Endothelial cell of umbilical vein (primary cell): ENCODE measurements at regions not wholly inside any gene's neighbourhood (a gene's known extent, or its start where the extent isn't known, plus 50 kb on each side); places are given as distances from the start of the nearest gene placed in this dataset.

Source experiments
- BruUV-seq: library from RNA; stranded (reverse); fragments of 400-500 nt; replicated peaks from 2 replicates; lab custom pipeline; 2021; lab: Mats Ljungman, UMichigan
- CTCF ChIA-PET: fragments of 300-600, 350-600 bp; sonication (Branson Sonifier 250); formaldehyde crosslinking; loops from one replicate; lab custom pipeline; 2021; ENCODE audit warnings: antibody characterized with exemption, inconsistent platforms; lab: Charles Lee
- POLR2A ChIA-PET: fragments of 300-600, 350-600 bp; sonication (Branson Sonifier 250); formaldehyde crosslinking; loops from one replicate; lab custom pipeline; 2021; ENCODE audit warnings: antibody characterized with exemption, inconsistent platforms; lab: Charles Lee
- DNase-seq: peaks from one replicate; pipeline ENCODE4 v3.0.0-alpha.2; 2011; ENCODE audit warnings: low read depth, low spot score
- FAIRE-seq: peaks from 2 replicates; lab custom pipeline; 2011; peaks lifted over from hg19 to GRCh38; lab: Jason Lieb, UNC
- H2AFZ ChIP-seq: 2 replicates; pipeline ENCODE4 v1.6.0; 2012; ENCODE audit warnings: low read depth, low read length, control low read depth, inconsistent platforms
- H3K27ac ChIP-seq: 2 replicates; pipeline ENCODE4 v1.5.1; 2011; ENCODE audit warnings: low read depth, mild to moderate bottlenecking, control low read depth, low read length, moderate library complexity; ENCODE audit not compliant: insufficient read depth
- H3K27me3 ChIP-seq, 2 experiments: 2 replicates each; pipeline versions ENCODE4 v1.6.0 to v1.6.1; 2011; ENCODE audit warnings: low read length in 2 of 2, mixed read lengths in 1 of 2; ENCODE audit not compliant: control insufficient read depth in 2 of 2, insufficient read depth in 2 of 2
- H3K36me3 ChIP-seq, 2 experiments: 2 replicates in 1 of 2; 3 replicates in 1 of 2; pipeline ENCODE4 v1.5.1; 2011; ENCODE audit warnings: low read length in 2 of 2, mild to moderate bottlenecking in 1 of 2, moderate library complexity in 1 of 2; ENCODE audit not compliant: control insufficient read depth in 2 of 2, insufficient read depth in 2 of 2; ENCODE audit errors: extremely low read depth in 1 of 2
- H3K4me1 ChIP-seq: 3 replicates; pipeline ENCODE4 v1.5.1; 2011; ENCODE audit warnings: mild to moderate bottlenecking, low read length; ENCODE audit not compliant: control insufficient read depth, insufficient read depth; ENCODE audit errors: extremely low read depth
- H3K4me2 ChIP-seq: 2 replicates; pipeline ENCODE4 v1.6.1; 2011; ENCODE audit warnings: low read length, control low read depth, mixed read lengths; ENCODE audit not compliant: insufficient read depth
- H3K4me3 ChIP-seq, 3 experiments: fragments of 200-600 bp in 1 of 3; sonication (generic), shearing (Covaris generic) in 1 of 3; replicated peaks in 1 of 3; 2 replicates each; pipeline ENCODE4 v1.5.1; 2011 to 2016; ENCODE audit warnings: control low read depth in 3 of 3, low read length in 3 of 3, mild to moderate bottlenecking in 2 of 3, inconsistent platforms in 1 of 3, low read depth in 1 of 3, moderate library complexity in 1 of 3; ENCODE audit not compliant: insufficient read depth in 1 of 3
- H3K79me2 ChIP-seq: 2 replicates; pipeline ENCODE4 v1.6.0; 2012; ENCODE audit warnings: low read length, inconsistent platforms; ENCODE audit not compliant: control insufficient read depth, insufficient read depth
- H3K9ac ChIP-seq: replicated peaks from 2 replicates; pipeline ENCODE3; 2011; ENCODE audit warnings: low read length, control low read depth; ENCODE audit not compliant: insufficient read depth; ENCODE audit errors: extremely low read depth
- H3K9me1 ChIP-seq: replicated peaks from 3 replicates; pipeline ENCODE4 v1.6.0; 2011; ENCODE audit warnings: mild to moderate bottlenecking, low read length; ENCODE audit not compliant: control insufficient read depth, insufficient read depth; ENCODE audit errors: extremely low read depth
- H3K9me3 ChIP-seq: replicated peaks from 2 replicates; pipeline ENCODE4 v1.5.1; 2012; ENCODE audit warnings: low read length, inconsistent platforms; ENCODE audit not compliant: control insufficient read depth, insufficient read depth
- H4K20me1 ChIP-seq: replicated peaks from 2 replicates; pipeline ENCODE3; 2011; ENCODE audit warnings: mild to moderate bottlenecking, low read length; ENCODE audit not compliant: control insufficient read depth, insufficient read depth; ENCODE audit errors: extremely low read depth
- EZH2 ChIP-seq: IDR thresholded peaks from 2 replicates; pipeline ENCODE4 v1.6.1; 2012; ENCODE audit warnings: borderline replicate concordance, low read depth, mild to moderate bottlenecking, moderate library complexity, low read length, inconsistent platforms; ENCODE audit not compliant: severe bottlenecking
- FOS ChIP-seq: IDR thresholded peaks from 2 replicates; pipeline ENCODE4 v1.6.1; 2011; ENCODE audit warnings: mild to moderate bottlenecking, low read length, moderate library complexity, borderline replicate concordance; ENCODE audit not compliant: insufficient read depth
- GATA2 ChIP-seq: IDR thresholded peaks from 2 replicates; pipeline ENCODE4 v1.7.0; 2011; ENCODE audit warnings: low read depth, mild to moderate bottlenecking, moderate library complexity, mixed read lengths, low read length; ENCODE audit not compliant: insufficient read length, insufficient read depth
- JUN ChIP-seq: IDR thresholded peaks from 2 replicates; pipeline ENCODE4 v1.6.1; 2011; ENCODE audit warnings: borderline replicate concordance, low read depth; ENCODE audit not compliant: insufficient read length, insufficient read depth
- MYC ChIP-seq: IDR thresholded peaks from one replicate; pipeline ENCODE4 v1.6.1; 2011; ENCODE audit warnings: mild to moderate bottlenecking, low read depth, low read length
- POLR2A ChIP-seq: IDR thresholded peaks from 2 replicates; pipeline ENCODE4 v1.6.1; 2012; ENCODE audit warnings: low read depth, mild to moderate bottlenecking, control low read depth, low read length
- POLR2AphosphoS5 ChIP-seq: IDR thresholded peaks from 2 replicates; pipeline ENCODE4 v1.6.1; 2012; ENCODE audit warnings: low read depth, mild to moderate bottlenecking, control low read depth, low read length, moderate library complexity; ENCODE audit not compliant: insufficient read depth
- dilution Hi-C: fragments of 300-500 bp; cut with MboI; formaldehyde crosslinking; loops from one replicate; pipeline ENCODE4 v1.15.0; 2019; ENCODE audit warnings: low sequenced_read_pairs; ENCODE audit not compliant: extremely low pct_ligation_motif_present
- intact Hi-C: fragments of 100-400 bp; cut with micrococcal nuclease; formaldehyde crosslinking; loops from one replicate; pipeline ENCODE4 v1.10.0; 2022
- TF ChIP-seq, protein P1 (sequence below): IDR thresholded peaks from 2 replicates; pipeline ENCODE4 v1.6.1; 2011; ENCODE audit not compliant: insufficient read depth, insufficient read length
- TF ChIP-seq, protein P2 (sequence below), 2 donors: IDR thresholded peaks; 1 replicate in 1 of 2; 2 replicates in 1 of 2; pipeline ENCODE4 v1.5.1; 2011; ENCODE audit warnings: low read length in 2 of 2, mild to moderate bottlenecking in 2 of 2, moderate library complexity in 2 of 2, control low read depth in 1 of 2, inconsistent platforms in 1 of 2, low read depth in 1 of 2; ENCODE audit not compliant: insufficient read depth in 1 of 2; ENCODE audit errors: extremely low read depth in 1 of 2

DNA sequence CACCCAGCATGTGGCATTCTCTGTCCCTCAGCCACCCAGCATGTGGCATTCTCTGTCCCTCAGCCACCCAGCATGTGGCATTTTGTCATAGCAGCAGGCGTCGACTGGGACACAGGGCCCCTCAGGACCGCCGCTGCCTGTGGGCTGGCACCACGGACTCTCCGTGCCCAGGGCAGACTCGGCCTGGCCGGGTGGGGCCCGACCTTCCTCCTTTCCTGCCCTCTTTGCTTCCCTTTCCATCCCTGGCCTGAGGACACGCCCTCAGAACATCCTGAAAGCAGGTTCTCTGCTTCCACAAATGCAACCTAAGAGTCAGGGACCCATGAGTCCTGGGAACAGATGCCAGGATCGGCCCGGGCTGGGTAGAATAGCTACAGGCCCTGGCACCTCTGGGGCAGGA lies 291.4 kb upstream of the SALL3 start:
- Histone ChIP-seq H3K36me3 (no peaks in the 10 kb centered on the region), H4K20me1 (no peaks in the 10 kb centered on the region), H3K27ac (no peak overlapping the region), H3K4me3 (no peak overlapping the region), H3K79me2 (no peaks in the 10 kb centered on the region), H3K4me2 (no peak overlapping the region), H3K4me1 (no peaks in the 10 kb centered on the region), H3K9ac (no peak overlapping the region), H3K9me1 (no peaks in the 10 kb centered on the region), H2AFZ (no peak overlapping the region), H3K27me3 (no peaks in the 10 kb centered on the region), H3K9me3 (peaks cover 2% of the 10 kb centered on the region)
- dilution Hi-C loops: no loop called here
- FAIRE-seq: no peak
- BruUV-seq: no TSS peak
- intact Hi-C loops: no loop called here
- TF ChIP-seq FOS (no peak), JUN (no peak), EZH2 (no peak), MYC (no peak), GATA2 (no peak), POLR2AphosphoS5 (no peak), POLR2A (no peak)
- TF ChIP-seq, protein P1, sequence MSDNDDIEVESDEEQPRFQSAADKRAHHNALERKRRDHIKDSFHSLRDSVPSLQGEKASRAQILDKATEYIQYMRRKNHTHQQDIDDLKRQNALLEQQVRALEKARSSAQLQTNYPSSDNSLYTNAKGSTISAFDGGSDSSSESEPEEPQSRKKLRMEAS: no peak
- TF ChIP-seq, protein P2, sequence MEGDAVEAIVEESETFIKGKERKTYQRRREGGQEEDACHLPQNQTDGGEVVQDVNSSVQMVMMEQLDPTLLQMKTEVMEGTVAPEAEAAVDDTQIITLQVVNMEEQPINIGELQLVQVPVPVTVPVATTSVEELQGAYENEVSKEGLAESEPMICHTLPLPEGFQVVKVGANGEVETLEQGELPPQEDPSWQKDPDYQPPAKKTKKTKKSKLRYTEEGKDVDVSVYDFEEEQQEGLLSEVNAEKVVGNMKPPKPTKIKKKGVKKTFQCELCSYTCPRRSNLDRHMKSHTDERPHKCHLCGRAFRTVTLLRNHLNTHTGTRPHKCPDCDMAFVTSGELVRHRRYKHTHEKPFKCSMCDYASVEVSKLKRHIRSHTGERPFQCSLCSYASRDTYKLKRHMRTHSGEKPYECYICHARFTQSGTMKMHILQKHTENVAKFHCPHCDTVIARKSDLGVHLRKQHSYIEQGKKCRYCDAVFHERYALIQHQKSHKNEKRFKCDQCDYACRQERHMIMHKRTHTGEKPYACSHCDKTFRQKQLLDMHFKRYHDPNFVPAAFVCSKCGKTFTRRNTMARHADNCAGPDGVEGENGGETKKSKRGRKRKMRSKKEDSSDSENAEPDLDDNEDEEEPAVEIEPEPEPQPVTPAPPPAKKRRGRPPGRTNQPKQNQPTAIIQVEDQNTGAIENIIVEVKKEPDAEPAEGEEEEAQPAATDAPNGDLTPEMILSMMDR (IDR thresholded peaks at IDR 0.05; ENCODE audit: extremely low read depth in 1 of 2, insufficient read depth in 1 of 2, low read depth in 1 of 2, low read length in 2 of 2): no peak
- ChIA-PET POLR2A (no interaction called here), CTCF (no interaction called here)
- no peak for DNase-seq
